Tibial nerve (tissue), 4 donors: ENCODE measurements at regions not wholly inside any gene's neighbourhood (a gene's known extent, or its start where the extent isn't known, plus 50 kb on each side); places are given as distances from the start of the nearest gene placed in this dataset.
"Not testable (repeated sequence)": the region's sequence is repeated elsewhere in the genome, so short reads cannot be mapped to it uniquely, and the experiment has no call there.

Experiments used
- DNase-seq, 2 donors: peaks; one replicate each; pipeline ENCODE4 v3.0.0-alpha.2; 2019; ENCODE audit warnings: low spot score in 2 of 2
- H3K27ac ChIP-seq, 4 donors: fragments of 200-600 bp; sonication (generic) in 3 of 4; one replicate each; pipeline ENCODE4 v1.5.1; 2017 to 2019; ENCODE audit warnings: mild to moderate bottlenecking in 1 of 4
- H3K27me3 ChIP-seq, 2 donors: fragments of 200-600 bp; sonication (generic) in 1 of 2; one replicate each; pipeline versions ENCODE4 v1.5.1 to v1.6.0; 2017 to 2019
- H3K36me3 ChIP-seq, 3 donors: fragments of 200-600 bp; sonication (generic); one replicate each; pipeline ENCODE4 v1.5.1; 2018 to 2019
- H3K4me1 ChIP-seq, 4 donors: fragments of 200-600 bp; sonication (generic) in 3 of 4; one replicate each; pipeline ENCODE4 v1.5.1; 2017 to 2019
- H3K4me3 ChIP-seq, 4 donors: fragments of 200-600 bp; sonication (generic) in 3 of 4; one replicate each; pipeline ENCODE4 v1.5.1; 2017 to 2019; ENCODE audit warnings: mild to moderate bottlenecking in 1 of 4, moderate library complexity in 1 of 4
- H3K9me3 ChIP-seq, 4 donors: fragments of 200-600 bp; sonication (generic) in 3 of 4; one replicate each; pipeline ENCODE4 v1.5.1; 2017 to 2019
- EP300 ChIP-seq, 2 donors: sonication (generic); formaldehyde crosslinking; IDR thresholded peaks; one replicate each; pipeline ENCODE4 v1.6.1; 2017; ENCODE audit warnings: antibody characterized with exemption in 2 of 2, mild to moderate bottlenecking in 1 of 2
- POLR2A ChIP-seq, 2 donors: fragments of 450-650 bp; IDR thresholded peaks; one replicate each; pipeline ENCODE4 v1.6.1; 2017; ENCODE audit warnings: antibody characterized with exemption in 2 of 2, mild to moderate bottlenecking in 2 of 2, moderate library complexity in 2 of 2
- WGBS, 2 donors: methylation state at CpG; one replicate each; pipeline ENCODE4 v1.1.5; 2018; 5-methylcytosine and 5-hydroxymethylcytosine counted together
- TF ChIP-seq, protein P1 (sequence below), 5 experiments: fragments of 200-600 bp in 3 of 5; fragments of 450-650 bp in 2 of 5; sonication (generic) in 3 of 5; IDR thresholded peaks; one replicate each; pipeline ENCODE4 v1.5.1; 2016 to 2019; ENCODE audit warnings: antibody characterized with exemption in 5 of 5, mild to moderate bottlenecking in 3 of 5, moderate library complexity in 2 of 5

DNA sequence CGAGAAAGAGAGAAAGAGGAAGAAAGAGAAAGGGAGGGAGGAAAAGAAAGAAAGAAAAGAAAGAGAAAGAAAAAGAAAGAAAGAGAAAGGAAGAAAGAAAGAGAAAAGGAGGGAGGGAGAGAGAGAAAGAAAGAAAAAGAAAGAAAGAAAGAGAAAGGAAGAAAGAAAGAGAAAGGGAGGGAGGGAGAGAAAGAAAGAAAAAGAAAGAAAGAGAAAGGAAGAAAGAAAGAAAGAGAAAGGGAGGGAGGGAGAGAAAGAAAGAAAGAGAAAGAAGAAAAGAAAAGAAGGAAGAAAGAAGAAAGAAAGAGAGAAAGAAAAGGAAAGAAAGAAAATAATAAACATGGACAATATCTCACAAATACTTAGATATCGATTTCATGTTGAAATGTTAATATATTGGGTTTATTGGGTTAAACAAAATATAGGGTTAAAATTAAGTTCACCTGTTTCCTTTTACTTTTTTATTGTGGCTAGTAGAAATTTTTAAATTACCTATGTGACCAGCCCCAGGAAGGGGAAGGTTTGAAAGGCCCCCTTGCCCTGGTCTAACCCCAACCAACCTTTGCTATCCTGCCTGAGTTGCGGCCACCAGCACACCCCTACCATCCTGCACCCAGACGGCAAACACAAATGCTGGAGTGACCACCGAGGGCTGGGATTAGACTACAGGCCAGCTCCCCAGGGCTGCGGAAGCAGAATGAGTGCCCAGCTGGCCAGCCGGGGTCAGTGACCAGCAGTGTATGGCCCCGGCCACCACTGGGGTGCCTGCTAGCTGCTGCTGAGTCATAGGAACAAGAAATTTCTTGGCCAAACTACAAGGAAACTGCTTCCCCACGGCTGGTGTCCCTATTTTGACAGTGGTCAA, 81.0 kb upstream of the FGF3 start:
- no peak overlapping the region for H3K27ac ChIP-seq
- TF ChIP-seq, protein P1, sequence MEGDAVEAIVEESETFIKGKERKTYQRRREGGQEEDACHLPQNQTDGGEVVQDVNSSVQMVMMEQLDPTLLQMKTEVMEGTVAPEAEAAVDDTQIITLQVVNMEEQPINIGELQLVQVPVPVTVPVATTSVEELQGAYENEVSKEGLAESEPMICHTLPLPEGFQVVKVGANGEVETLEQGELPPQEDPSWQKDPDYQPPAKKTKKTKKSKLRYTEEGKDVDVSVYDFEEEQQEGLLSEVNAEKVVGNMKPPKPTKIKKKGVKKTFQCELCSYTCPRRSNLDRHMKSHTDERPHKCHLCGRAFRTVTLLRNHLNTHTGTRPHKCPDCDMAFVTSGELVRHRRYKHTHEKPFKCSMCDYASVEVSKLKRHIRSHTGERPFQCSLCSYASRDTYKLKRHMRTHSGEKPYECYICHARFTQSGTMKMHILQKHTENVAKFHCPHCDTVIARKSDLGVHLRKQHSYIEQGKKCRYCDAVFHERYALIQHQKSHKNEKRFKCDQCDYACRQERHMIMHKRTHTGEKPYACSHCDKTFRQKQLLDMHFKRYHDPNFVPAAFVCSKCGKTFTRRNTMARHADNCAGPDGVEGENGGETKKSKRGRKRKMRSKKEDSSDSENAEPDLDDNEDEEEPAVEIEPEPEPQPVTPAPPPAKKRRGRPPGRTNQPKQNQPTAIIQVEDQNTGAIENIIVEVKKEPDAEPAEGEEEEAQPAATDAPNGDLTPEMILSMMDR (IDR thresholded peaks at IDR 0.05): no peak
- TF ChIP-seq EP300 (IDR thresholded peaks at IDR 0.05) (no peak), POLR2A (IDR thresholded peaks at IDR 0.05) (no peak)
- H3K36me3 ChIP-seq: no peaks in the 10 kb centered on the region
- H3K4me3 ChIP-seq: no peak overlapping the region
- H3K9me3 ChIP-seq: no peaks in the 10 kb centered on the region
- H3K4me1 ChIP-seq: no peaks in the 10 kb centered on the region
- WGBS, 2 donors: 46 to 62% methylated on average over 9 of the region's 9 CpGs
- peaks cover 0 to 4% of the 10 kb centered on the region in 2 donors for H3K27me3 ChIP-seq
- no peak for DNase-seq

DNA sequence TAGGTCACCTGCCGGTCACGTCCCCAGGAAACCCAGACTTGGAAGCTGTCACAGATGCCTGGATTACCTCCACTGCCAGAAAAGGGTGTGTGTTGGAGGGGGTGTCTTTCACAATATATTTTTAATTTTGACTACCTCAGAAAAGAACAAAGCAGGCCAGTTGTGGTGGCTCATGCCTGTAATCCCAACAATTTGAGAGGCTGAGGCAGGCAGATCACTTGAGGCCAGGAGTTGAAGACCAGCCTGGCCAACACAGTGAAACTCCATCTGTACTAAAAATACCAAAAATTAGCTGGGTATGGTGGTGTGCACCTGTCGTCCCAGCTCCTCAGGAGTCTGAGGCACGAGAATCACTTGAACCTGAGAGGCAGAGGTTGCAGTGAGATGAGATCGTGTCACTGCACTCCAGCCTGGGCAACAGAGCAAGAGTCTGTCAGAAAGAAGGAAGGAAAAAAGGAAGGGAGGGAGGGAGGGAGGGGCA, 81.6 kb upstream of the FGF3 start:
- H3K27ac ChIP-seq, DNase-seq, H3K27me3 ChIP-seq, H3K4me1 ChIP-seq, H3K4me3 ChIP-seq, H3K36me3 ChIP-seq, H3K9me3 ChIP-seq: not testable (repeated sequence)
- 51 to 60% methylated on average over 5 of the region's 5 CpGs for WGBS, 2 donors

DNA sequence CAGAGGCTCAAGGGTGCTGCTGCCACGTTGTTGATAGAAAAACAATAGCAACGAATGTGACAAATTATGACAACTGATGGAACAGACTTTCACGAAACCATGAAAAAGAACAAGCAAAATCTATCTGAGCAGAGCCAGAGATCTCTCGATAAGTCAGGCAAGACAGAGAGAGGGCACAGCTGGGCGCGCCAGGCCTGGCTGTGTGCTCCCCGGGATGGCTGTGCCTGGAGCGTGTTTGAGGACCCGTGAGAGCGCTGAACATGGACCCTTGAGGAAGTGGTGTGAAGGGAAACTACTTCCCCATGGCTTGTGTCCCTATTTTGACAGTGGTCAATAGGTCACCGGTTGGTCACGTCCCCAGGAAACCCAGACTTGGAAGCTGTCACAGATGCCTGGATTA, 83.1 kb upstream of the FGF3 start:
- H3K27ac ChIP-seq: no peak overlapping the region
- H3K9me3 ChIP-seq: no peaks in the 10 kb centered on the region
- H3K4me3 ChIP-seq: no peak overlapping the region
- no peak for DNase-seq
- TF ChIP-seq POLR2A (IDR thresholded peaks at IDR 0.05): no peak
- TF ChIP-seq, protein P1 (IDR thresholded peaks at IDR 0.05): no peak
- no peak for TF ChIP-seq EP300 (IDR thresholded peaks at IDR 0.05)
- H3K4me1 ChIP-seq: no peaks in the 10 kb centered on the region
- WGBS, 2 donors: 86 to 93% methylated on average over 12 of the region's 12 CpGs
- H3K27me3 ChIP-seq: peaks cover 0 to 9% of the 10 kb centered on the region in 2 donors
- H3K36me3 ChIP-seq: no peaks in the 10 kb centered on the region

DNA sequence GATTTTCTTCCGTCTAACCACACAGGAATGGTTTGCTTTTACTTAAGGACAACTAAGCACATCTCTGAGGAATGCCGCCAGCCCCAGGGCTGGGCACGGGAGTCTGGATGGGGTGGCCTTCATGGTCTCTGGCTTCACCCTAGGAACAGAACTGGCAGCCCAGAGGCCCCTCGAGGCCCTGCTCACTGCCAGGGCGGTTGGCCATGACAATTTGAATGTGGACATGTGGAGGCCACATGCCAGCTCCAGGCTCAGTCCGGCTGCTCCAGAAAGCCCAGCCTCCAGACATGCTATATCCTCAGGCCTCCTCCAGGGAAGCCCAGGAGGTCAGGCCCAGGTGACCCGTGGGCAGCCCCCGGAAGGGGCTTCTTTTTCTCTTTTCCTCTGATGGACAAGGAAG, 84.0 kb upstream of the FGF3 start:
- Histone ChIP-seq H3K4me3 (no peak overlapping the region), H3K4me1 (no peaks in the 10 kb centered on the region), H3K36me3 (no peaks in the 10 kb centered on the region), H3K27me3 (peaks cover 0 to 14% of the 10 kb centered on the region in 2 donors), H3K27ac (no peak overlapping the region), H3K9me3 (no peaks in the 10 kb centered on the region)
- 69 to 71% methylated on average over 8 of the region's 8 CpGs for WGBS, 2 donors
- no peak for DNase-seq
- TF ChIP-seq POLR2A (IDR thresholded peaks at IDR 0.05) (no peak), EP300 (IDR thresholded peaks at IDR 0.05) (no peak)
- TF ChIP-seq, protein P1 (IDR thresholded peaks at IDR 0.05): no peak

DNA sequence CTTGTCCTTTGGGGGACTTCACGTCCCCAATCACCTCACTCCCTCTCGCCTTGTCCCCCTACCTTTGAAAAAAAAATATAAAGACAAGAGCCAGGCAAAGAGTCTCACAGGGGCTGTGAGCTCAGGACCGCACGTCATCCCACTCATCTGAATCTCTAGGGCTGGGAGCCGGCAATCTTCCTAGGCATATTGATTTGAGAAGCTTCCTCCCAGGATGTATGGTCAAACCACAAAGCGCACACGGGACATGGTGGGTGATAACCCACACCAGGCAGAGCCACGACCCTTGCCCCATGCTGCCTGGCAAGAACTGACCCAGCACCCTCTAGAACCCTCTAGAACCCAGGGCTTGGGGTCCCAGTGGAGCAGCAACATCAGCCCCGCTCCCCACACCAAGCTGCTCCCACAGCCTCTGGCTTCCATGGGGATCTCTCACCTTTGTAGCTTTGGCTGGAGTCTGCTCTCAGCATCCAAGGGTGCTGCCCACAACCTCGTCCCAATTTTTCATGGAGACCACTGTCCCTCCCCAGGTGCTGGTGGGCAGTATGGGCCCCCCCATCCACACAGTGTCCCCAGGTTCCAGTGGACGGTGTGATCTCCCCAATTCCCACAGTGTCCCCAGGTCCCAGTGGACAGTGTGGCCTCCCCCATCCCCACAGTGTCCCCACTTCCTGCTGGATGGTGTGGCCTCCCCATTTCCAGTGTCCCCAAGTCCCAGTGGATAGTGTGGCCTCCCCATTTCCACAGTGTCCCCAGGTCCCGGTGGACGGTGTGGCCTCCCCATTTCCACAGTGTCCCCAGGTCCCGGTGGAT, 85.2 kb upstream of the FGF3 start:
- Histone ChIP-seq H3K4me1 (peaks cover 0 to under 1% (median 0%) of the 10 kb centered on the region in 4 donors), H3K27me3 (peaks cover 0 to 18% of the 10 kb centered on the region in 2 donors), H3K36me3 (no peaks in the 10 kb centered on the region), H3K27ac (no peak overlapping the region), H3K9me3 (no peaks in the 10 kb centered on the region), H3K4me3 (no peak overlapping the region)
- no peak for DNase-seq
- WGBS, 2 donors: 72 to 73% methylated on average over 14 of the region's 14 CpGs
- TF ChIP-seq, protein P1 (IDR thresholded peaks at IDR 0.05): no peak
- TF ChIP-seq EP300 (IDR thresholded peaks at IDR 0.05): no peak
- TF ChIP-seq POLR2A (IDR thresholded peaks at IDR 0.05): no peak
